WTC11 (cell line): ENCODE measurements at regions not wholly inside any gene's neighbourhood (a gene's known extent, or its start where the extent isn't known, plus 50 kb on each side); places are given as distances from the start of the nearest gene placed in this dataset.

Experiments
- ATAC-seq: fragments of 200-7000 bp; cut with Tn5 transposase; 2 replicates; pipeline ENCODE4 v1.10.0; 2021; ENCODE audit warnings: mild to moderate bottlenecking, moderate library complexity
- CTCF ChIA-PET: fragments of 300-600 bp; sonication (Branson Sonifier 250); formaldehyde crosslinking; loops from one replicate; lab custom pipeline; 2021; ENCODE audit warnings: antibody characterized with exemption; lab: Charles Lee
- POLR2A ChIA-PET: fragments of 350-600 bp; sonication (Branson Sonifier 250); formaldehyde crosslinking; loops from one replicate; lab custom pipeline; 2021; ENCODE audit warnings: antibody characterized with exemption; lab: Charles Lee
- DNase-seq: peaks from one replicate; pipeline ENCODE4 v3.0.0; 2021; ENCODE audit warnings: low spot score
- H3K27ac Mint-ChIP-seq: 2 replicates; pipeline ENCODE4 v1.8.0; 2021; ENCODE audit warnings: mixed read lengths
- H3K27me3 Mint-ChIP-seq: 2 replicates; pipeline ENCODE4 v1.8.0; 2021; ENCODE audit warnings: low read depth, mild to moderate bottlenecking, moderate library complexity, mixed read lengths
- H3K36me3 Mint-ChIP-seq: 2 replicates; pipeline ENCODE4 v1.8.0; 2021; ENCODE audit warnings: mixed read lengths
- H3K4me1 Mint-ChIP-seq: 2 replicates; pipeline ENCODE4 v1.8.0; 2022; ENCODE audit warnings: mixed read lengths
- H3K4me3 Mint-ChIP-seq: 2 replicates; pipeline ENCODE4 v1.8.0; 2021; ENCODE audit warnings: mild to moderate bottlenecking, moderate library complexity, mixed read lengths
- H3K9me3 Mint-ChIP-seq: 2 replicates; pipeline ENCODE4 v1.8.0; 2021; ENCODE audit warnings: mixed read lengths
- ELF4 ChIP-seq: sonication (generic); formaldehyde crosslinking; IDR thresholded peaks from 2 replicates; pipeline ENCODE4 v1.8.1; 2022; ENCODE audit warnings: low read depth, mild to moderate bottlenecking, moderate library complexity, missing genetic modification reagents
- ESRRA ChIP-seq: sonication (generic); formaldehyde crosslinking; IDR thresholded peaks from 2 replicates; pipeline ENCODE4 v1.8.1; 2022; ENCODE audit warnings: mild to moderate bottlenecking, missing genetic modification reagents, borderline replicate concordance
- ETV6 ChIP-seq: sonication (generic); formaldehyde crosslinking; IDR thresholded peaks from 2 replicates; pipeline ENCODE4 v1.8.1; 2022; ENCODE audit warnings: mild to moderate bottlenecking, missing genetic modification reagents
- HMGXB4 ChIP-seq: sonication (generic); formaldehyde crosslinking; IDR thresholded peaks from 2 replicates; pipeline ENCODE4 v1.8.1; 2023; ENCODE audit warnings: mild to moderate bottlenecking, moderate library complexity, missing genetic modification reagents
- MAX ChIP-seq: sonication (generic); formaldehyde crosslinking; IDR thresholded peaks from 2 replicates; pipeline ENCODE4 v1.8.0; 2022; ENCODE audit warnings: mild to moderate bottlenecking, missing genetic modification reagents
- NFE2L1 ChIP-seq: sonication (generic); formaldehyde crosslinking; IDR thresholded peaks from 2 replicates; pipeline ENCODE4 v1.8.1; 2023; ENCODE audit warnings: missing genetic modification reagents
- PRDM15 ChIP-seq: sonication (generic); formaldehyde crosslinking; IDR thresholded peaks from 2 replicates; pipeline ENCODE4 v1.8.0; 2022; ENCODE audit warnings: missing genetic modification reagents
- RORB ChIP-seq: fragments of 250-450 bp; sonication (Bioruptor Pico); IDR thresholded peaks from 2 replicates; pipeline ENCODE4 v1.9.0; 2021; ENCODE audit warnings: mild to moderate bottlenecking
- STAT6 ChIP-seq: sonication (generic); formaldehyde crosslinking; conservative IDR thresholded peaks from 2 replicates; pipeline ENCODE4 v1.8.1; 2023; ENCODE audit warnings: mild to moderate bottlenecking, low read depth, missing genetic modification reagents, moderate library complexity
- TEAD1 ChIP-seq: sonication (generic); formaldehyde crosslinking; IDR thresholded peaks from 2 replicates; pipeline ENCODE4 v1.8.0; 2022; ENCODE audit warnings: mild to moderate bottlenecking, missing genetic modification reagents
- ZBTB43 ChIP-seq: sonication (generic); formaldehyde crosslinking; IDR thresholded peaks from 2 replicates; pipeline ENCODE4 v1.8.1; 2023; ENCODE audit warnings: mild to moderate bottlenecking, missing genetic modification reagents
- ZNF138 ChIP-seq: sonication (generic); formaldehyde crosslinking; conservative IDR thresholded peaks from 2 replicates; pipeline ENCODE4 v1.8.1; 2022; ENCODE audit warnings: mild to moderate bottlenecking, moderate library complexity, missing genetic modification reagents
- ZNF219 ChIP-seq: sonication (generic); formaldehyde crosslinking; IDR thresholded peaks from 2 replicates; pipeline ENCODE4 v1.8.0; 2023; ENCODE audit warnings: missing genetic modification reagents, mild to moderate bottlenecking, borderline replicate concordance
- ZNF263 ChIP-seq: sonication (generic); formaldehyde crosslinking; IDR thresholded peaks from 2 replicates; pipeline ENCODE4 v1.8.1; 2022; ENCODE audit warnings: low read depth, mild to moderate bottlenecking, moderate library complexity, missing genetic modification reagents
- ZNF396 ChIP-seq: fragments of 250-450 bp; sonication (Bioruptor Pico); IDR thresholded peaks from 2 replicates; pipeline ENCODE4 v1.8.0; 2021; ENCODE audit warnings: mild to moderate bottlenecking, moderate library complexity, borderline replicate concordance
- ZSCAN18 ChIP-seq: fragments of 250-450 bp; sonication (Bioruptor Pico); IDR thresholded peaks from 2 replicates; pipeline ENCODE4 v2.1.2; 2022; ENCODE audit warnings: mild to moderate bottlenecking, moderate library complexity

GRCh38 chr21:19171585-19171984, 768.0 kb upstream of the TMPRSS15 start:
- Mint-ChIP-seq H3K4me1 (peaks cover 3% of the 10 kb centered on the region), H3K27me3 (no peaks in the 10 kb centered on the region), H3K9me3 (no peaks in the 10 kb centered on the region), H3K36me3 (no peaks in the 10 kb centered on the region), H3K27ac (no peak overlapping the region), H3K4me3 (no peak overlapping the region)
- POLR2A ChIA-PET = no interaction called here
- CTCF ChIA-PET = no interaction called here
- no peak for TF ChIP-seq ZNF396 (CRISPR knock-in tag)
- TF ChIP-seq ZNF138 (CRISPR knock-in tag) = no peak
- no peak for TF ChIP-seq ELF4 (CRISPR knock-in tag)
- TF ChIP-seq ZNF263 = no peak
- no peak for TF ChIP-seq PRDM15 (CRISPR knock-in tag)
- no peak for TF ChIP-seq NFE2L1
- no peak for TF ChIP-seq RORB (CRISPR knock-in tag)
- TF ChIP-seq STAT6 (CRISPR knock-in tag) = no peak
- TF ChIP-seq ZNF219 (CRISPR knock-in tag) = no peak
- TF ChIP-seq MAX (CRISPR knock-in tag) = no peak
- no peak for TF ChIP-seq HMGXB4 (CRISPR knock-in tag)
- TF ChIP-seq ETV6 (CRISPR knock-in tag) = no peak
- TF ChIP-seq TEAD1 (CRISPR knock-in tag) = no peak
- TF ChIP-seq ZBTB43 (CRISPR knock-in tag) = no peak
- TF ChIP-seq ESRRA (CRISPR knock-in tag) = no peak
- TF ChIP-seq ZSCAN18 (CRISPR knock-in tag) = no peak
- DNase-seq (no peak), ATAC-seq (no peak)
